ENCODE measurements at regions not wholly inside any gene's neighbourhood (a gene's known extent, or its start where the extent isn't known, plus 50 kb on each side); places are given as distances from the start of the nearest gene placed in this dataset.

GRCh38 chr14:98136012-98136789 is 1135.8 kb downstream of the BCL11B start:
- no peak for TF ChIP-seq CTCF (conservative IDR thresholded peaks at IDR 0.05)
- H3K27ac ChIP-seq, result no peak overlapping the region

GRCh38 chr14:98137131-98138025 is 1134.6 kb downstream of the BCL11B start:
- TF ChIP-seq CTCF (conservative IDR thresholded peaks at IDR 0.05), result no peak
- no peak overlapping the region for H3K27ac ChIP-seq

GRCh38 chr14:98138666-98139065 is 1133.3 kb downstream of the BCL11B start:
- H3K27ac ChIP-seq, result no peak overlapping the region
- peak; percentile 66 for TF ChIP-seq CTCF (conservative IDR thresholded peaks at IDR 0.05)

- no peak for TF ChIP-seq CTCF (conservative IDR thresholded peaks at IDR 0.05)
- no peak overlapping the region for H3K27ac ChIP-seq
Observed at GRCh38 chr14:98140862-98141530, 1131.0 kb downstream of the BCL11B start.

GRCh38 chr14:98143566-98143965 is 1128.4 kb downstream of the BCL11B start:
- H3K27ac ChIP-seq, result no peak overlapping the region
- TF ChIP-seq CTCF (conservative IDR thresholded peaks at IDR 0.05), result no peak

GRCh38 chr14:98144964-98145363 is 1127.0 kb downstream of the BCL11B start:
- TF ChIP-seq CTCF (conservative IDR thresholded peaks at IDR 0.05), result no peak

GRCh38 chr14:98146416-98146815 is 1125.6 kb downstream of the BCL11B start:
- H3K27ac ChIP-seq, result no peak overlapping the region
- no peak for TF ChIP-seq CTCF (conservative IDR thresholded peaks at IDR 0.05)

More at GRCh38 chr14:98144964-98145363, 1127.0 kb downstream of the BCL11B start:
- no peak overlapping the region for H3K27ac ChIP-seq
